ENCODE measurements at regions not wholly inside any gene's neighbourhood (a gene's known extent, or its start where the extent isn't known, plus 50 kb on each side); places are given as distances from the start of the nearest gene placed in this dataset.

- no peak overlapping the region for H3K27ac Mint-ChIP-seq (ENCODE audit: low read depth, unreplicated experiment)
- H3K9me3 Mint-ChIP-seq (ENCODE audit: unreplicated experiment) = no peaks in the 10 kb centered on the region
- no peaks in the 10 kb centered on the region for H3K36me3 Mint-ChIP-seq (ENCODE audit: insufficient read depth, unreplicated experiment)
- no peak for DNase-seq (ENCODE audit: unreplicated experiment)
- H3K4me3 Mint-ChIP-seq (ENCODE audit: unreplicated experiment) = no peak overlapping the region
- no TSS peak for BruUV-seq (replicated peaks)
- H3K4me1 Mint-ChIP-seq (ENCODE audit: insufficient read depth, unreplicated experiment) = peaks cover 20% of the 10 kb centered on the region
- POLR2A ChIA-PET = no interaction called here
- H3K27me3 Mint-ChIP-seq (ENCODE audit: insufficient read depth, unreplicated experiment) = no peaks in the 10 kb centered on the region
- intact Hi-C loops (cut with micrococcal nuclease) = no loop called here
- CTCF ChIA-PET = interaction anchor here (1.1 to 4.4 kb wide), 3 partner anchors 10 to 65 kb away, joined by 4 to 43 read pairs (median 25); no protein-coding TSS in a partner anchor
- TF ChIP-seq CTCF (IDR thresholded peaks at IDR 0.05; ENCODE audit: unreplicated experiment) = no peak
These were observed 107.0 kb downstream of the DDIT4L start for GRCh38 chr4:100083289-100083688.

GRCh38 chr4:100082852-100083251, 107.4 kb downstream of the DDIT4L start:
- DNase-seq (ENCODE audit: unreplicated experiment) = no peak
- Mint-ChIP-seq H3K27me3 (ENCODE audit: insufficient read depth, unreplicated experiment) (no peaks in the 10 kb centered on the region), H3K27ac (ENCODE audit: low read depth, unreplicated experiment) (no peak overlapping the region), H3K36me3 (ENCODE audit: insufficient read depth, unreplicated experiment) (no peaks in the 10 kb centered on the region), H3K4me1 (ENCODE audit: insufficient read depth, unreplicated experiment) (peaks cover 20% of the 10 kb centered on the region), H3K4me3 (ENCODE audit: unreplicated experiment) (no peak overlapping the region), H3K9me3 (ENCODE audit: unreplicated experiment) (no peaks in the 10 kb centered on the region)
- ChIA-PET CTCF (interaction anchor here (1.1 to 4.4 kb wide), 3 partner anchors 10 to 65 kb away, joined by 4 to 43 read pairs (median 25); no protein-coding TSS in a partner anchor), POLR2A (no interaction called here)
- TF ChIP-seq CTCF (IDR thresholded peaks at IDR 0.05; ENCODE audit: unreplicated experiment) = no peak
- intact Hi-C loops (cut with micrococcal nuclease) = no loop called here
- no TSS peak for BruUV-seq (replicated peaks)

- H3K27ac Mint-ChIP-seq (ENCODE audit: low read depth, unreplicated experiment) = peak overlapping the region; percentile 8
- no peak overlapping the region for H3K4me3 Mint-ChIP-seq (ENCODE audit: unreplicated experiment)
- no peaks in the 10 kb centered on the region for H3K27me3 Mint-ChIP-seq (ENCODE audit: insufficient read depth, unreplicated experiment)
- TF ChIP-seq CTCF (IDR thresholded peaks at IDR 0.05; ENCODE audit: unreplicated experiment) = no peak
- no peaks in the 10 kb centered on the region for H3K9me3 Mint-ChIP-seq (ENCODE audit: unreplicated experiment)
- POLR2A ChIA-PET = interaction anchor here (1.0 to 1.2 kb wide), 3 partner anchors 9 to 15 kb away, joined by 3 to 6 read pairs (median 5); no protein-coding TSS in a partner anchor
- H3K4me1 Mint-ChIP-seq (ENCODE audit: insufficient read depth, unreplicated experiment) = peaks cover 20% of the 10 kb centered on the region
- H3K36me3 Mint-ChIP-seq (ENCODE audit: insufficient read depth, unreplicated experiment) = no peaks in the 10 kb centered on the region
- BruUV-seq (replicated peaks) = no TSS peak
- intact Hi-C loops (cut with micrococcal nuclease) = no loop called here
- peak; percentile 80 for DNase-seq (ENCODE audit: unreplicated experiment)
- CTCF ChIA-PET = interaction anchor here (1.0 to 4.4 kb wide), 3 partner anchors 12 to 83 kb away, joined by 3 to 43 read pairs (median 25); no protein-coding TSS in a partner anchor
These were observed 108.8 kb downstream of the DDIT4L start for GRCh38 chr4:100081491-100081890.

GRCh38 chr4:100079264-100079663, 111.0 kb downstream of the DDIT4L start:
- ChIA-PET POLR2A (interaction anchor here (0.6 kb wide), 2 partner anchors 56 to 599 kb away, joined by 3 read pairs; no protein-coding TSS in a partner anchor), CTCF (interaction anchor here (0.5 to 2.7 kb wide), 5 partner anchors 14 to 676 kb away, joined by 3 to 16 read pairs (median 4); no protein-coding TSS in a partner anchor)
- no peaks in the 10 kb centered on the region for H3K27me3 Mint-ChIP-seq (ENCODE audit: insufficient read depth, unreplicated experiment)
- intact Hi-C loops (cut with micrococcal nuclease) = no loop called here
- DNase-seq (ENCODE audit: unreplicated experiment) = no peak
- no peak overlapping the region for H3K27ac Mint-ChIP-seq (ENCODE audit: low read depth, unreplicated experiment)
- no peak for TF ChIP-seq CTCF (IDR thresholded peaks at IDR 0.05; ENCODE audit: unreplicated experiment)
- no peaks in the 10 kb centered on the region for H3K9me3 Mint-ChIP-seq (ENCODE audit: unreplicated experiment)
- peaks cover 35% of the 10 kb centered on the region for H3K4me1 Mint-ChIP-seq (ENCODE audit: insufficient read depth, unreplicated experiment)
- H3K36me3 Mint-ChIP-seq (ENCODE audit: insufficient read depth, unreplicated experiment) = no peaks in the 10 kb centered on the region
- H3K4me3 Mint-ChIP-seq (ENCODE audit: unreplicated experiment) = no peak overlapping the region
- BruUV-seq (replicated peaks) = no TSS peak
